GM23338 (cell line): ENCODE measurements at regions not wholly inside any gene's neighbourhood (a gene's known extent, or its start where the extent isn't known, plus 50 kb on each side); places are given as distances from the start of the nearest gene placed in this dataset.

Experiments
- CREB1 ChIP-seq: fragments of 250-450 bp; sonication (Bioruptor Pico); IDR thresholded peaks from 2 replicates; pipeline ENCODE4 v1.5.0; 2020; ENCODE audit warnings: low read depth, mild to moderate bottlenecking, moderate library complexity
- EZH2 ChIP-seq: fragments of 200-600 bp; sonication (generic); IDR thresholded peaks from one replicate; pipeline ENCODE4 v1.8.0; 2017; ENCODE audit warnings: antibody characterized with exemption, mild to moderate bottlenecking, low read depth; ENCODE audit not compliant: unreplicated experiment
- EZH2phosphoT487 ChIP-seq: fragments of 200-600 bp; sonication (generic); IDR thresholded peaks from one replicate; pipeline ENCODE4 v1.8.1; 2018; ENCODE audit warnings: antibody characterized with exemption; ENCODE audit not compliant: unreplicated experiment
- JUNB ChIP-seq: IDR thresholded peaks from one replicate; pipeline ENCODE4 v1.6.1; 2016; ENCODE audit warnings: antibody characterized with exemption; ENCODE audit not compliant: unreplicated experiment
- NANOG ChIP-seq: IDR thresholded peaks from 2 replicates; pipeline ENCODE4 v1.6.1; 2016; ENCODE audit warnings: antibody characterized with exemption, borderline replicate concordance
- POLR2AphosphoS5 ChIP-seq: IDR thresholded peaks from 2 replicates; pipeline ENCODE4 v1.6.1; 2016; ENCODE audit warnings: antibody characterized with exemption, low read depth
- STAT1 ChIP-seq: IDR thresholded peaks from one replicate; pipeline ENCODE4 v1.6.1; 2016; ENCODE audit warnings: antibody characterized with exemption; ENCODE audit not compliant: unreplicated experiment
- ZNF114 ChIP-seq: fragments of 250-450 bp; sonication (Bioruptor Pico); IDR thresholded peaks from 2 replicates; pipeline ENCODE4 v1.5.0; 2020; ENCODE audit warnings: mild to moderate bottlenecking, moderate library complexity
- TF ChIP-seq, protein P1 (sequence below), 2 experiments: fragments of 200-600 bp in 1 of 2; sonication (generic) in 1 of 2; conservative IDR thresholded peaks; 2 replicates each; pipeline versions ENCODE4 v1.5.1 to v1.6.1; 2016 to 2017; ENCODE audit warnings: antibody characterized with exemption in 2 of 2, low read depth in 2 of 2, mild to moderate bottlenecking in 2 of 2, moderate library complexity in 1 of 2
- TF ChIP-seq, protein P2 (sequence below): IDR thresholded peaks from one replicate; pipeline ENCODE4 v1.6.1; 2018; ENCODE audit warnings: antibody characterized with exemption; ENCODE audit not compliant: unreplicated experiment
- TF ChIP-seq, protein P3 (sequence below): IDR thresholded peaks from 2 replicates; pipeline ENCODE4 v1.6.1; 2016; ENCODE audit warnings: antibody characterized with exemption
- TF ChIP-seq, protein P4 (sequence below): fragments of 250-450 bp; sonication (Bioruptor Pico); IDR thresholded peaks from 2 replicates; pipeline ENCODE4 v1.5.0; 2020; ENCODE audit warnings: mild to moderate bottlenecking, moderate library complexity

DNA sequence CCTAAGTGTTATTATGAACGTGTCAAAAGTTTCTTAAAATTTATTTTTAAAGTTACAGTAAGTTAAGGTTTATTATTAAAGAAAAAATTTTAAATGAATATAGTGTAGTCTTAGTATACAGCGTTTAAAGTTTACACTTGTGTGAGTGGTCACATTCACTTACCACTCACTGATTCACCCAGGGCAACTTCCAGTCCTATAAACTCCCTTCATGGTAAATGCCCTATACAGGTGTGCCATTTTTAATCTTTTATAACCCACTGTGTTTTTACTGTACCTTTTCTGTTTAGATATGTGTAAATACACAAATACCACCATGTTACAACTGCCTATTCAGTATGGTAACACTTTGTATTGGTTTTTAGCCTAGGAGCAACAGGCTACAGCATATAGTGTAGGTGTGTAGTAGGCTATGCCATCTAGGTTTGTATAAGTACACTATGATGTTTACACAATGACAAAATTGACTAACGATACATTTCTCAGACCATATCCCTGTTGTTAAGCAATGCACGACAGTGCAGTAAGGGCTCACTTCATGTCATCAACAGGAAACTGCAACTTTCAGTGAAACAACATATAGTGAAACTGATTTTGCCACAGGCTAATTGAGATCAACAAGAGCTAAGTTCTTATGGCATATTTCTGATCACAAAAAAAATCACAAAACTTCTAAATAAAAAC lies 112.0 kb upstream of the TMCC3 start:
- TF ChIP-seq, protein P1, sequence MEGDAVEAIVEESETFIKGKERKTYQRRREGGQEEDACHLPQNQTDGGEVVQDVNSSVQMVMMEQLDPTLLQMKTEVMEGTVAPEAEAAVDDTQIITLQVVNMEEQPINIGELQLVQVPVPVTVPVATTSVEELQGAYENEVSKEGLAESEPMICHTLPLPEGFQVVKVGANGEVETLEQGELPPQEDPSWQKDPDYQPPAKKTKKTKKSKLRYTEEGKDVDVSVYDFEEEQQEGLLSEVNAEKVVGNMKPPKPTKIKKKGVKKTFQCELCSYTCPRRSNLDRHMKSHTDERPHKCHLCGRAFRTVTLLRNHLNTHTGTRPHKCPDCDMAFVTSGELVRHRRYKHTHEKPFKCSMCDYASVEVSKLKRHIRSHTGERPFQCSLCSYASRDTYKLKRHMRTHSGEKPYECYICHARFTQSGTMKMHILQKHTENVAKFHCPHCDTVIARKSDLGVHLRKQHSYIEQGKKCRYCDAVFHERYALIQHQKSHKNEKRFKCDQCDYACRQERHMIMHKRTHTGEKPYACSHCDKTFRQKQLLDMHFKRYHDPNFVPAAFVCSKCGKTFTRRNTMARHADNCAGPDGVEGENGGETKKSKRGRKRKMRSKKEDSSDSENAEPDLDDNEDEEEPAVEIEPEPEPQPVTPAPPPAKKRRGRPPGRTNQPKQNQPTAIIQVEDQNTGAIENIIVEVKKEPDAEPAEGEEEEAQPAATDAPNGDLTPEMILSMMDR (conservative IDR thresholded peaks at IDR 0.05; ENCODE audit: low read depth in 2 of 2), result no peak
- TF ChIP-seq, protein P2, sequence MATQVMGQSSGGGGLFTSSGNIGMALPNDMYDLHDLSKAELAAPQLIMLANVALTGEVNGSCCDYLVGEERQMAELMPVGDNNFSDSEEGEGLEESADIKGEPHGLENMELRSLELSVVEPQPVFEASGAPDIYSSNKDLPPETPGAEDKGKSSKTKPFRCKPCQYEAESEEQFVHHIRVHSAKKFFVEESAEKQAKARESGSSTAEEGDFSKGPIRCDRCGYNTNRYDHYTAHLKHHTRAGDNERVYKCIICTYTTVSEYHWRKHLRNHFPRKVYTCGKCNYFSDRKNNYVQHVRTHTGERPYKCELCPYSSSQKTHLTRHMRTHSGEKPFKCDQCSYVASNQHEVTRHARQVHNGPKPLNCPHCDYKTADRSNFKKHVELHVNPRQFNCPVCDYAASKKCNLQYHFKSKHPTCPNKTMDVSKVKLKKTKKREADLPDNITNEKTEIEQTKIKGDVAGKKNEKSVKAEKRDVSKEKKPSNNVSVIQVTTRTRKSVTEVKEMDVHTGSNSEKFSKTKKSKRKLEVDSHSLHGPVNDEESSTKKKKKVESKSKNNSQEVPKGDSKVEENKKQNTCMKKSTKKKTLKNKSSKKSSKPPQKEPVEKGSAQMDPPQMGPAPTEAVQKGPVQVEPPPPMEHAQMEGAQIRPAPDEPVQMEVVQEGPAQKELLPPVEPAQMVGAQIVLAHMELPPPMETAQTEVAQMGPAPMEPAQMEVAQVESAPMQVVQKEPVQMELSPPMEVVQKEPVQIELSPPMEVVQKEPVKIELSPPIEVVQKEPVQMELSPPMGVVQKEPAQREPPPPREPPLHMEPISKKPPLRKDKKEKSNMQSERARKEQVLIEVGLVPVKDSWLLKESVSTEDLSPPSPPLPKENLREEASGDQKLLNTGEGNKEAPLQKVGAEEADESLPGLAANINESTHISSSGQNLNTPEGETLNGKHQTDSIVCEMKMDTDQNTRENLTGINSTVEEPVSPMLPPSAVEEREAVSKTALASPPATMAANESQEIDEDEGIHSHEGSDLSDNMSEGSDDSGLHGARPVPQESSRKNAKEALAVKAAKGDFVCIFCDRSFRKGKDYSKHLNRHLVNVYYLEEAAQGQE, result no peak
- TF ChIP-seq EZH2 (no peak), POLR2AphosphoS5 (no peak), EZH2phosphoT487 (no peak), STAT1 (no peak), CREB1 (CRISPR knock-in tag) (no peak), JUNB (no peak), NANOG (no peak), ZNF114 (CRISPR knock-in tag) (no peak)
- TF ChIP-seq, protein P3, sequence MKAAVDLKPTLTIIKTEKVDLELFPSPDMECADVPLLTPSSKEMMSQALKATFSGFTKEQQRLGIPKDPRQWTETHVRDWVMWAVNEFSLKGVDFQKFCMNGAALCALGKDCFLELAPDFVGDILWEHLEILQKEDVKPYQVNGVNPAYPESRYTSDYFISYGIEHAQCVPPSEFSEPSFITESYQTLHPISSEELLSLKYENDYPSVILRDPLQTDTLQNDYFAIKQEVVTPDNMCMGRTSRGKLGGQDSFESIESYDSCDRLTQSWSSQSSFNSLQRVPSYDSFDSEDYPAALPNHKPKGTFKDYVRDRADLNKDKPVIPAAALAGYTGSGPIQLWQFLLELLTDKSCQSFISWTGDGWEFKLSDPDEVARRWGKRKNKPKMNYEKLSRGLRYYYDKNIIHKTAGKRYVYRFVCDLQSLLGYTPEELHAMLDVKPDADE, result no peak
- TF ChIP-seq, protein P4, sequence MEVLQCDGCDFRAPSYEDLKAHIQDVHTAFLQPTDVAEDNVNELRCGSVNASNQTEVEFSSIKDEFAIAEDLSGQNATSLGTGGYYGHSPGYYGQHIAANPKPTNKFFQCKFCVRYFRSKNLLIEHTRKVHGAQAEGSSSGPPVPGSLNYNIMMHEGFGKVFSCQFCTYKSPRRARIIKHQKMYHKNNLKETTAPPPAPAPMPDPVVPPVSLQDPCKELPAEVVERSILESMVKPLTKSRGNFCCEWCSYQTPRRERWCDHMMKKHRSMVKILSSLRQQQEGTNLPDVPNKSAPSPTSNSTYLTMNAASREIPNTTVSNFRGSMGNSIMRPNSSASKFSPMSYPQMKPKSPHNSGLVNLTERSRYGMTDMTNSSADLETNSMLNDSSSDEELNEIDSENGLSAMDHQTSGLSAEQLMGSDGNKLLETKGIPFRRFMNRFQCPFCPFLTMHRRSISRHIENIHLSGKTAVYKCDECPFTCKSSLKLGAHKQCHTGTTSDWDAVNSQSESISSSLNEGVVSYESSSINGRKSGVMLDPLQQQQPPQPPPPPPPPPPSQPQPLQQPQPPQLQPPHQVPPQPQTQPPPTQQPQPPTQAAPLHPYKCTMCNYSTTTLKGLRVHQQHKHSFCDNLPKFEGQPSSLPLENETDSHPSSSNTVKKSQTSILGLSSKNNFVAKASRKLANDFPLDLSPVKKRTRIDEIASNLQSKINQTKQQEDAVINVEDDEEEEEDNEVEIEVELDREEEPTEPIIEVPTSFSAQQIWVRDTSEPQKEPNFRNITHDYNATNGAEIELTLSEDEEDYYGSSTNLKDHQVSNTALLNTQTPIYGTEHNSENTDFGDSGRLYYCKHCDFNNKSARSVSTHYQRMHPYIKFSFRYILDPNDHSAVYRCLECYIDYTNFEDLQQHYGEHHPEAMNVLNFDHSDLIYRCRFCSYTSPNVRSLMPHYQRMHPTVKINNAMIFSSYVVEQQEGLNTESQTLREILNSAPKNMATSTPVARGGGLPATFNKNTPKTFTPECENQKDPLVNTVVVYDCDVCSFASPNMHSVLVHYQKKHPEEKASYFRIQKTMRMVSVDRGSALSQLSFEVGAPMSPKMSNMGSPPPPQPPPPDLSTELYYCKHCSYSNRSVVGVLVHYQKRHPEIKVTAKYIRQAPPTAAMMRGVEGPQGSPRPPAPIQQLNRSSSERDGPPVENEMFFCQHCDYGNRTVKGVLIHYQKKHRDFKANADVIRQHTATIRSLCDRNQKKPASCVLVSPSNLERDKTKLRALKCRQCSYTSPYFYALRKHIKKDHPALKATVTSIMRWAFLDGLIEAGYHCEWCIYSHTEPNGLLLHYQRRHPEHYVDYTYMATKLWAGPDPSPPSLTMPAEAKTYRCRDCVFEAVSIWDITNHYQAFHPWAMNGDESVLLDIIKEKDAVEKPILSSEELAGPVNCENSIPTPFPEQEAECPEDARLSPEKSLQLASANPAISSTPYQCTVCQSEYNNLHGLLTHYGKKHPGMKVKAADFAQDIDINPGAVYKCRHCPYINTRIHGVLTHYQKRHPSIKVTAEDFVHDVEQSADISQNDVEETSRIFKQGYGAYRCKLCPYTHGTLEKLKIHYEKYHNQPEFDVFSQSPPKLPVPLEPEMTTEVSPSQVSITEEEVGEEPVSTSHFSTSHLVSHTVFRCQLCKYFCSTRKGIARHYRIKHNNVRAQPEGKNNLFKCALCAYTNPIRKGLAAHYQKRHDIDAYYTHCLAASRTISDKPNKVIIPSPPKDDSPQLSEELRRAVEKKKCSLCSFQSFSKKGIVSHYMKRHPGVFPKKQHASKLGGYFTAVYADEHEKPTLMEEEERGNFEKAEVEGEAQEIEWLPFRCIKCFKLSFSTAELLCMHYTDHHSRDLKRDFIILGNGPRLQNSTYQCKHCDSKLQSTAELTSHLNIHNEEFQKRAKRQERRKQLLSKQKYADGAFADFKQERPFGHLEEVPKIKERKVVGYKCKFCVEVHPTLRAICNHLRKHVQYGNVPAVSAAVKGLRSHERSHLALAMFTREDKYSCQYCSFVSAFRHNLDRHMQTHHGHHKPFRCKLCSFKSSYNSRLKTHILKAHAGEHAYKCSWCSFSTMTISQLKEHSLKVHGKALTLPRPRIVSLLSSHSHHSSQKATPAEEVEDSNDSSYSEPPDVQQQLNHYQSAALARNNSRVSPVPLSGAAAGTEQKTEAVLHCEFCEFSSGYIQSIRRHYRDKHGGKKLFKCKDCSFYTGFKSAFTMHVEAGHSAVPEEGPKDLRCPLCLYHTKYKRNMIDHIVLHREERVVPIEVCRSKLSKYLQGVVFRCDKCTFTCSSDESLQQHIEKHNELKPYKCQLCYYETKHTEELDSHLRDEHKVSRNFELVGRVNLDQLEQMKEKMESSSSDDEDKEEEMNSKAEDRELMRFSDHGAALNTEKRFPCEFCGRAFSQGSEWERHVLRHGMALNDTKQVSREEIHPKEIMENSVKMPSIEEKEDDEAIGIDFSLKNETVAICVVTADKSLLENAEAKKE (CRISPR knock-in tag), result no peak
